IgD-negative memory B cell (primary cell): ENCODE measurements at regions not wholly inside any gene's neighbourhood (a gene's known extent, or its start where the extent isn't known, plus 50 kb on each side); places are given as distances from the start of the nearest gene placed in this dataset.

Source experiments
- H3K27ac Mint-ChIP-seq, 3 donors: one replicate each; pipeline ENCODE4 v1.8.0; 2020 to 2022; ENCODE audit warnings: mild to moderate bottlenecking in 3 of 3, mixed read lengths in 3 of 3, moderate library complexity in 1 of 3
- H3K27me3 Mint-ChIP-seq: one replicate; pipeline ENCODE4 v1.8.0; 2021; ENCODE audit warnings: mixed read lengths
- H3K36me3 Mint-ChIP-seq: one replicate; pipeline ENCODE4 v1.8.0; 2020; ENCODE audit warnings: mild to moderate bottlenecking, mixed read lengths
- H3K4me1 Mint-ChIP-seq, 3 donors: one replicate each; pipeline ENCODE4 v1.8.0; 2020 to 2022; ENCODE audit warnings: mixed read lengths in 3 of 3, mild to moderate bottlenecking in 1 of 3
- H3K4me3 Mint-ChIP-seq, 4 donors: one replicate each; pipeline ENCODE4 v1.8.0; 2020 to 2022; ENCODE audit warnings: mild to moderate bottlenecking in 4 of 4, mixed read lengths in 4 of 4, moderate library complexity in 3 of 4
- H3K9me3 Mint-ChIP-seq, 3 donors: one replicate each; pipeline ENCODE4 v1.8.0; 2020 to 2021; ENCODE audit warnings: mixed read lengths in 3 of 3, mild to moderate bottlenecking in 1 of 3

DNA sequence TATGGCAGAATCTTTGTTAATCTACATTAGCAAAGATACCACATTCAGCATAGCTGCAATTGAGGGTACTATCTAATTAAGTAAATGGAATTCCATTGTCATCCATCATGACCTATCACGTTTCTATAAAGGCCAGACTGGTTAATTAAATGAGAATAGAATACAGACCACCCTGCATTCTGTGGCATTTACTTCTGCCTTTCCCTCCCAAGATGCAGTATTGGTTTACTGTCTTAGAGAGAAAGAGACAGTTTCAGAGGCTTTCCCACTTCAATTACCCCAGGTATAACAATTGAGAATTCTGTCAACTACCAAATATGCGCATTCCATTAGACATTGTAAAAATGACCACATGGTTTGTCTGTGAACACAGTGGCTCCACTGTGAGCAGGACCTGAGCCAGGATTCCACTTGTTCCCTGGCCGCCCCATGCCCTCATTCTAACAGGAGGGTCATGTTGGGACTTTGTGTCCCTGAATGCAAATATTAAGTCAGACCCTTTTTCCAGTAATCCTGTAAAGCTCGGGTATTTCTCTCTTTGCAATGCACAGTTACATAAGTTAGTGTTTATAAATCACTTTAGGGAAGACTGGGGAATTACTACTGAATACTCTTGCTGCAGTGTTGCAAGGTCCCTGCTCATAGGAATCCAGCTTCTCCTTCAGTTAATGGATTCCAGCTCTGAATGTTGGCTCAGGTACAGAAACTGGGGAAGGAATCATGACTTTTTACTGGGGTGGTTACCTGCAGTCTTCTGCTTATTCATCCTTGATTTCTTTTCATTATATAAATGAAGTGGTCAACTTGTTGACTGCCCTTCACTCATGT lies 261.0 kb downstream of the PDGFC start:
- Mint-ChIP-seq H3K27me3 (no peaks in the 10 kb centered on the region), H3K4me1 (no peaks in the 10 kb centered on the region), H3K27ac (no peak overlapping the region), H3K9me3 (no peaks in the 10 kb centered on the region), H3K4me3 (no peak overlapping the region), H3K36me3 (no peaks in the 10 kb centered on the region)

DNA sequence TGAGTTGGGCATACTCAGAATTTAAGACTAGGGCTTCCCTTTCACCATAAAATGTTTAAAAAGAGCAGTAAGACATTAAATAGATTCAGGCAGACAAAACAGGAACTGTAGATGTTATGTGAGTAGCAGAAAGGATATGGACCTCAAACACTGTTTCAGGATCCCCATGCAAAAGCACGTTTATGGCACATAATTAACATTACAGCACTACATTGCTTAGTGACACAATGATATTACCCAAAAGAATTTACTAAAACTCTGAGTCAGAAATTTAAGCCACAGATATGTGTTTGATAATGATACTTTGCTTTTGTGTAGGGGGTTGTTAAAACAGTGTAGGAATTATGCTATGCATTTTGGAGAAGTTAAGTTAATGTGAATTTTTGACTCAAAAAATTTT lies 266.3 kb downstream of the PDGFC start:
- Mint-ChIP-seq H3K4me3 (no peak overlapping the region), H3K4me1 (no peaks in the 10 kb centered on the region), H3K27me3 (no peaks in the 10 kb centered on the region), H3K27ac (no peak overlapping the region), H3K36me3 (no peaks in the 10 kb centered on the region), H3K9me3 (peaks cover 0 to 9% (median 0%) of the 10 kb centered on the region in 3 donors)

DNA sequence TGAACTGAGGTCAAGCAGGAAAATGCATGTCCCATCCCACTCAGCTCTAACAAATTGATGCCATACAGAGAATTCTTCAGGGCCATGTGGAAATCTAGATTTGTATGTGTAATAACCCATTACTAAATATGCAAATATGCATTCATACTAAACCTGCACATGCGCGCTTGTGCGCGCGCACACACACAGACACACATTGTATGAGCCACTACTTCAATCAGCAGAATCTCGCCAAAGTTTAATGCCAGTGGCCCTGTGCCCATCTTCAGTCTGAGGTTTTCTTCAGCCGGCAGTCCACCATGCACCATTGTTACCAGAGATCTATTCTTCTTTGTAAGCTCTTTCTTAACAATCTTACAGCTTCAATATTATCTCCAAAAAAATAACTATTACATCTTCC lies 276.4 kb downstream of the PDGFC start:
- no peaks in the 10 kb centered on the region for H3K36me3 Mint-ChIP-seq
- peaks cover 0 to 9% (median 2%) of the 10 kb centered on the region in 3 donors for H3K9me3 Mint-ChIP-seq
- no peaks in the 10 kb centered on the region for H3K4me1 Mint-ChIP-seq
- no peak overlapping the region for H3K4me3 Mint-ChIP-seq
- H3K27ac Mint-ChIP-seq = no peak overlapping the region
- no peaks in the 10 kb centered on the region for H3K27me3 Mint-ChIP-seq

DNA sequence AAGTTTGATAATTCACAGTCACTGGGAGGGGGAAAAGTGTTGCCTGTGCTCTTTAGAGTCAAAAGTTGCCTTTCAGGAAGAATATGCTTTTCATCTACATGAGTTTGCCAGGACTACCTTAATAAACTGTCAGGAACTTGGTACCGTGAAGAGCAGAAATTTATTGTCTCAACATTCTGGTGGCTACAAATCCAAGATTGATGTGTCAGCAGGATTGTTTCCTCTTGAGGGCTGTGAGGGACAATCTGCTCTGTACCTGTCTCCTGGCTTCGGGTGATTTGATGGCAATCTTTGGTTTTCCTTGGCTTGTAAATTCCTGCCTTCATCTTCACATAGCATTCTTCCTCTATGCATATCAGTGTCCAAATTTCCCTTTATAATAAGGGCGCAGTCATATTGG lies 277.2 kb downstream of the PDGFC start:
- no peak overlapping the region for H3K4me3 Mint-ChIP-seq
- H3K27me3 Mint-ChIP-seq = no peaks in the 10 kb centered on the region
- peaks cover 0 to 9% (median 2%) of the 10 kb centered on the region in 3 donors for H3K9me3 Mint-ChIP-seq
- H3K36me3 Mint-ChIP-seq = no peaks in the 10 kb centered on the region
- H3K27ac Mint-ChIP-seq = no peak overlapping the region
- no peaks in the 10 kb centered on the region for H3K4me1 Mint-ChIP-seq

DNA sequence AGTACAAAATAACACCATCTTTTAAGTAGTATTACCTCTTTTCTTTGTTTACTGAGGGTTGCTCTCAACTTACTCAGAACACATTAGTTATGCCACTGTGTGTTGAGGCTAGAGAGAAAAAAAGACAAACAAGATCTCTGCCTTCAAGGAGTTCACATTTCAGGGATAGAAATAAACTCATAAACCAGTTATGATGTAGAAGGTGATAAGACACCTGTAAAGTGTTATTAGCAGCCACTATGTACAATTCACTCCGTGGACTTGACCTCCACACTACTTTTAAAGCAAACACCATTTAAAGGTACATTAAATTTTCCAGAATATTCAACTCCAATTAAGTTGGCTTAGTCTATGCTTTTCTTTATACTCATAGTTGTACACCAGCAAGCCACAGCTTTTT lies 278.0 kb downstream of the PDGFC start:
- Mint-ChIP-seq H3K27me3 (no peaks in the 10 kb centered on the region), H3K36me3 (no peaks in the 10 kb centered on the region), H3K4me3 (no peak overlapping the region), H3K27ac (no peak overlapping the region), H3K9me3 (peaks cover 0 to 9% (median 2%) of the 10 kb centered on the region in 3 donors), H3K4me1 (no peaks in the 10 kb centered on the region)

DNA sequence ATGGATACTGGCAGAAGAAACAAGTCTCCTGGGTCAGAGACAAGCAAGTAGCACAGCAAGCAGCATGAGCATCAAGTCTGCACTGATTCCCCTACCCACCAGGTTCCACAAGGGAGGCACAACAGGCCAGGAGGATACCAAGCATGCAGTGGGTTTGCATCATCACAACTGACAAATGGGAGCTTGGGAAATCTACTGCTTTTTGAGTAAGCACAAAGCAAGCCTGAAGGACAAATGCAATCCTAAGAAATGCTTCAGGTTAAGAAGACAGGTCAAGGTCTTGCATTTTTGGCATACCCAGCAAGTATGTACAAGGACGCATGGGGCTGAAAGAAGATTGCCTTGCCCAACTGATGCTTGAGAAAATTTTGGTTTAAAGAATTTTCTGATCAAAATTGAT lies 279.6 kb downstream of the PDGFC start:
- no peaks in the 10 kb centered on the region for H3K27me3 Mint-ChIP-seq
- H3K9me3 Mint-ChIP-seq = peaks cover 0 to 9% (median 2%) of the 10 kb centered on the region in 3 donors
- no peaks in the 10 kb centered on the region for H3K4me1 Mint-ChIP-seq
- H3K36me3 Mint-ChIP-seq = no peaks in the 10 kb centered on the region
- no peak overlapping the region for H3K4me3 Mint-ChIP-seq
- H3K27ac Mint-ChIP-seq = no peak overlapping the region

DNA sequence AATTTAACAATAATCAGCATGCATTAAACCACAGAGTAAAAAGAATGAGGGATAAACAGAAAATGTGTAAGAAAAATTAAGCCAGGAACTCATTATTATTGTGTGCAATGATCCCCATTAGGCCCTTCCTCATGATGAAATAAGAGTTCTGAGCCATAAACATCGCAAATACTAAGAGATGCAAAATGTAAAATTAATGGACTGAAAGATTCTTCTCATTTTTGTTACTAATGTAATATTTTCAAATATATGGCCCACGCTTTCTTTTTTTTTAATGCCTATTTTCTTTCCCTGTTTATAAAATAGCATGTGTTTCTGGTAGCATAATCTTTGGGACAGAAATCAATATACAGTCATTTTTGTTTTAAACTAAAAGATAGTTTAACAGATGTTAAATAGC lies 281.0 kb downstream of the PDGFC start:
- no peaks in the 10 kb centered on the region for H3K27me3 Mint-ChIP-seq
- peaks cover 0 to 5% (median 4%) of the 10 kb centered on the region in 3 donors for H3K9me3 Mint-ChIP-seq
- no peak overlapping the region for H3K4me3 Mint-ChIP-seq
- no peak overlapping the region for H3K27ac Mint-ChIP-seq
- no peaks in the 10 kb centered on the region for H3K36me3 Mint-ChIP-seq
- no peaks in the 10 kb centered on the region for H3K4me1 Mint-ChIP-seq

DNA sequence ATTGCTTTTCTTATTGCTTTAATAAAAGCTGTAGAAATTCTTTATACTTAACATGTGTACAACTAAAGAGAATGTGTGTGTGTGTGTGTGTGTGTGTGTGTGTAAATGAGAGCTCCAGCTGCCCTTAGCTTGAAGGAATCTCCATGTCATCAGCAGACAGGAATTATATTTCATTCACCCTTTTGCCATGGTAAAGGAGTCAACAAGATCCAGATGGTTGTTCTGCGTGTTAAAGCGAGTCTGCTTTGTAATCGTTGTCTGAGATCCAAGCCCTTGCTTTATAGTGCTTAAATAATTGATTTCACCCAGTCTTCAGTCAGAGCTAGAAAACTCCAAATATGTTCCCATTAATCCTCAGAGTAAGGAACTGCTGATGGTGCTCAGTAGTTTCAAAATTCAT lies 285.5 kb downstream of the PDGFC start:
- Mint-ChIP-seq H3K27me3 (no peaks in the 10 kb centered on the region), H3K36me3 (no peaks in the 10 kb centered on the region), H3K27ac (no peak overlapping the region)

DNA sequence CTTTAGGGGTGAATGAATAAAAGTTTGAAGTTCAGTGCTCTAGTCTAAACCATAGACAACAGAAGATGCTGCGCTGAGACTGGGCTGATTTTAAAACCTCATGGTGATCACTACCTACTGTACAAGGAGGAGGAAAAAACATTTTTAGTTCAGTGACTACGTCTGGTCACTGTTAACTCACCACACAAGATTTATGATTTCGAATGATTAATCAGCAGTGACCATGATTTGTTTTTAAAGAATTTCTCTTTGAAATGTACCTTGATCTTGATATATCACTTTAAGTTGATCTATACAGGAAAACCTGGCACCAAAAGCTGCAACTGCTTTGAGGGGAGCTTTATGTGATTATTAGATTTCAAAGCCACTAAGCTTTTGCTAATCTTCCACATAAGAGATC lies 286.3 kb downstream of the PDGFC start:
- H3K27ac Mint-ChIP-seq = no peak overlapping the region
- no peaks in the 10 kb centered on the region for H3K36me3 Mint-ChIP-seq
- H3K27me3 Mint-ChIP-seq = no peaks in the 10 kb centered on the region
- peaks cover 3 to 5% (median 4%) of the 10 kb centered on the region in 3 donors for H3K9me3 Mint-ChIP-seq
- no peak overlapping the region for H3K4me3 Mint-ChIP-seq
- H3K4me1 Mint-ChIP-seq = no peaks in the 10 kb centered on the region

More for the DNA sequence above, 285.5 kb downstream of the PDGFC start:
- H3K4me3 Mint-ChIP-seq = no peak overlapping the region
- H3K4me1 Mint-ChIP-seq = no peaks in the 10 kb centered on the region
- H3K9me3 Mint-ChIP-seq = peaks cover 3 to 5% (median 4%) of the 10 kb centered on the region in 3 donors

DNA sequence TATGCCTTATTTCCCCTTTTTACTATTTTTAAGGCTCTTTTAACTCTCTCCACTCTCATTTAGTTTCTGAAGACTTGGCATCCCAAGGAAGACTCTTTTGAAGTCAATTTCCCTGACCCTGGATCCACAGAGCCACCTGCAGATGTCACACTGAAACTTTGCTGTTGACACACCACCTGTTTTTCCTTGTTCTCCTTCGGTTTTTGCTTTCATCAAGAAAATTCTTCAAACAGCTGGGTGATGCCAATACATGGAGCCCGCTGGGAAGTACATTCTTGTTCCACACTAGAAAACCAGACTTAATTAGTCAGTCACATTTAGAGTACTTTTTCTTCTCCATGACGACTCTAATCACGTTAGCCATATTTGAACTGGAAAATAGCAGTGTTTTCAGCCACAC lies 293.9 kb downstream of the PDGFC start:
- Mint-ChIP-seq H3K36me3 (no peaks in the 10 kb centered on the region), H3K9me3 (peaks cover 6 to 11% (median 6%) of the 10 kb centered on the region in 3 donors), H3K27me3 (no peaks in the 10 kb centered on the region), H3K4me1 (no peaks in the 10 kb centered on the region), H3K4me3 (no peak overlapping the region), H3K27ac (no peak overlapping the region)

DNA sequence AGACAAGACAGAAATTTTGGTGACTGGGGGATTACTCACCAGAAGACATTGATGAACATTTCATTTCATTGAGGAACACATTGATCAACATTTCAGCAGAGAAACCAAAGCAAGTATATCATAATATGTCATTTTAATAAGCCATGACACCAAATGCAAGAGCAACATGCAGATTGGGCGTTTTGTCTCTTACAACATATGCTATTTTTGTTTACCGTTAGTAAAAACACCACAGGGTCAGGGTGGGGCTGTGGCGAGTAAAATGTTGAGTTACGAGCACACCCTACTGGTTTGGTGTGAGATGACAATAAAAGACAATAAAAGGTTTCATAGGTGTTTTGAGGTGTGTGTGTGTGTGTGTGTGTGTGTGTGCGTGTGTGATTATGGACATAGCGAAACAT lies 294.5 kb downstream of the PDGFC start:
- no peaks in the 10 kb centered on the region for H3K27me3 Mint-ChIP-seq
- no peak overlapping the region for H3K27ac Mint-ChIP-seq
- no peaks in the 10 kb centered on the region for H3K36me3 Mint-ChIP-seq
- H3K4me1 Mint-ChIP-seq = no peaks in the 10 kb centered on the region
- H3K9me3 Mint-ChIP-seq = peaks cover 6 to 11% (median 6%) of the 10 kb centered on the region in 3 donors
- H3K4me3 Mint-ChIP-seq = no peak overlapping the region

DNA sequence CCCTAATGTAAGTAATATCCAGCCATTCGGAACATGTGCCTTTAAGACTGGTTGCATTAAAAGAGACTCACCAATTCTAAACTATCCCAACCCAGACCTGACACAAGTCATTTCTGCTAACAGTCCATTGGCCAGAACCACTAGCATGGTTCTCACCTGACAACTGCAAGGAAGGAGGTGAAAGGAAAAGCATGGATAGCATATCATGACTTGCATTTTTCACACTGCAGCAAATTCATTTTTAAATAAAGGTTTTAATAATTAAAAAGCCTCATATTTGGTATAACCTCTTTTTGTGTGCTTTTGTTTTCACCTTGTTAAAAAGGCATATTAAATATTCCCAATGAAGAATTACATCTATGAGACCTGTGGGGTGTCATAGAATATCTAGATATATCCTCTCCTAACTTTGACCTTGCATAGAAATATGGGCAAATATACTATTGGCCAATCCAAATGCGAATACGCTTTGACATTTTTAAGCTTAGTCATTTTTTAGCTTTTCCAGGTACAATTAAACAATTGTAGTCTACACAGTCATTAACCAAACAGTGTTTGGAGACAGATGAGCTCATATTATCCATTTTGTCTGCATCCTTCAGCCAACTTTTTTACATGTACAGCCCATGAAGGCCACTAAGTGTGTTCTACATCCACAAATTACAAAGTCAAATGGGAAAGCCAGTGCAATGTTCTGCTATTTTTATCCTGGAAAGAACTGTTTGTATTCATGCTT lies 295.3 kb downstream of the PDGFC start:
- H3K4me1 Mint-ChIP-seq = no peaks in the 10 kb centered on the region
- no peak overlapping the region for H3K27ac Mint-ChIP-seq
- no peak overlapping the region for H3K4me3 Mint-ChIP-seq
- H3K36me3 Mint-ChIP-seq = no peaks in the 10 kb centered on the region
- H3K27me3 Mint-ChIP-seq = no peaks in the 10 kb centered on the region
- peaks cover 6 to 8% (median 6%) of the 10 kb centered on the region in 3 donors for H3K9me3 Mint-ChIP-seq

DNA sequence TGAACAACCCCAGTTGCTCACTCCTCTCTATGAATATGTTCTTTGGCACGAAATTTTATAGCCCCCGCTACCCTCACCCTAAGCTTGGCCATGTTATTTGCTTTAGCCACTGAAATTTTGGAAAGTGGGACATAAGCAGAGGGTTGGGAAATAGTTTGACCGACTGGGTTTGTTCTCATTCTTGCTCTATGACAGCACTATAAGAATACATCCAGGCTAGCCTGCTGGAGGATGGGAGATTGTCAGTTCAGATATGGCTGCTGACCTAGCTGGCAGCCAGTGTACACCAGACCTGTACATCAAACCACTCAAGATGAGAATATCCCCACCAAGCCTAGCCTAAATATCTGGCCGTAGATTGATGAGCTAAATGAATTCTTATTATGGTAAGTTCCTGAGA lies 298.1 kb downstream of the PDGFC start:
- H3K4me1 Mint-ChIP-seq = no peaks in the 10 kb centered on the region
- peaks cover 2 to 6% (median 3%) of the 10 kb centered on the region in 3 donors for H3K9me3 Mint-ChIP-seq
- no peak overlapping the region for H3K4me3 Mint-ChIP-seq
- H3K27me3 Mint-ChIP-seq = no peaks in the 10 kb centered on the region
- peaks cover 1% of the 10 kb centered on the region for H3K36me3 Mint-ChIP-seq
- H3K27ac Mint-ChIP-seq = no peak overlapping the region

DNA sequence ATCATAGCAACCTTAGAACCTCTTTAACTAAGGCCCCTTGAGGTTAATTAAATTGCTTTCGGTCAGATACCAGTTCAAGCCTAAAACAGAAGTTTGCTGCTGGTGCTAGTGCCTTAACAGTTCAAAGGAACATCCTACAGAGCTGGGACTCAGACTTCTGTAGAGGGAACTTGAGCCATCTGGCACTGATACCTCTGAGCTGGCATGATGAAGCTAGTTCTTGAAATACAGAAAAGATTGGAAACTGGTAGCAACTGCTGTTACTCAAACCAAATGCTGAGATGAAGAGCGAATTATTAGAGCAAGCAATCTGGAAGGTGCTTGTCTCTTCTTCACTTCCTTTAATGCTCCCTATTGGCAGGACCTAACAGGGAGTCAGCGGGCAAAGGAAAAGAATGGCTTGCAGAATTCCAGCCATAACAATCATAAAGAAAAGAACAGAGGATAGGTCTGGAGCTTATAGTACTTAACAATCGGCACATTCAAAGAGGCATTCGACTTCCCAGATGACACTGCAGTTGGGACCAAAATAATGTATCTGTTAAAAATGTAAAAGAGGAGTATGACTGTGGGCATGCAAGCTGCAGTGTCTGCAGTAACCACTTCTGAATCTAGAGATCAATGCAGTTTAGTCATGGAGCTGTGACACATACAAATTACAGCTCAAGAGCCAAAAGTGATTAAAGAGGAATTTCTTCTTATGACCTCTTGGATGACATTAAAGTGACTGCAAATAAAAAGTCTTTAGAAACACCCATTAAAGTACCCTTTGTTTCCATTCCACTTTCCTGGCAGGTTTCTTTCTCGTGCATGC lies 298.9 kb downstream of the PDGFC start:
- Mint-ChIP-seq H3K4me1 (no peaks in the 10 kb centered on the region), H3K9me3 (peaks cover 2 to 3% (median 3%) of the 10 kb centered on the region in 3 donors), H3K4me3 (no peak overlapping the region), H3K27ac (no peak overlapping the region), H3K27me3 (no peaks in the 10 kb centered on the region), H3K36me3 (peaks cover 1% of the 10 kb centered on the region)

DNA sequence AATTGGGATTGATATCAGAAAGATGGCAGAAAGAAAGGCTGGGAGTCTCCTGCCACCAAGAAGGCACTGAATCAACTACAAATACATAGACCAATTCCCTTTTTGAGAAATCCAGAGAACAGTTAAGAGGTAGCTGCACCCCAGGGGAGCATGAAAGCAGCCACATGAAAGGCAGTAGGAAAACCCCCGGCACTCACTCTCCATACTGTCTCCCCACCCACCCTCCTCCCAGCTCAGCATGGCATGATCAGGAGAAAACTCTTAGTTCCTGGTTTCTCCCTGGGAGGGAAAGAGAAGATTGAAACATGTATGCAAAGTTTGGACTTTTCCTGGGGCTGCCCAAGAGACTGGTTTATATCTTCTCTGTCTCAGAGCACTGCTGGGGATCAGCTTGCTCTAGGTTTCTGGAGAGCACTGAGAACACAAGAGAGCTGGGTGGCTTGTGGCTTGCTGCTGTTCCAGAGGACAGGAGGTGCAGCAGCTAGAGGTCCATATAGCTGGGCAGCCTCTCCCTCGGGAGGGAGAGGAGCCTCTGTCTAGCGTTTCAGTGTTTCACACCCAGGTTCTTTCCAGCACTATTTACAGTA lies 305.7 kb downstream of the PDGFC start:
- H3K9me3 Mint-ChIP-seq = peaks cover 0 to 4% (median 1%) of the 10 kb centered on the region in 3 donors
- H3K4me1 Mint-ChIP-seq = no peaks in the 10 kb centered on the region
- H3K27ac Mint-ChIP-seq = no peak overlapping the region
- no peak overlapping the region for H3K4me3 Mint-ChIP-seq
- peaks cover 1% of the 10 kb centered on the region for H3K36me3 Mint-ChIP-seq
- H3K27me3 Mint-ChIP-seq = no peaks in the 10 kb centered on the region
